RWPE1 (cell line): ENCODE measurements at regions not wholly inside any gene's neighbourhood (a gene's known extent, or its start where the extent isn't known, plus 50 kb on each side); places are given as distances from the start of the nearest gene placed in this dataset.

Experiments
- CTCF ChIA-PET: fragments of 350-600 bp; sonication (Branson Sonifier 250); formaldehyde crosslinking; extraction: SDS; loops from one replicate; lab custom pipeline; 2021; lab: Yijun Ruan, JAX
- POLR2A ChIA-PET: fragments of 400-600 bp; formaldehyde crosslinking; extraction: SDS; loops from one replicate; lab custom pipeline; 2020; ENCODE audit warnings: antibody characterized with exemption; ENCODE audit not compliant: low non-redundant PET; lab: Yijun Ruan, JAX
- DNase-seq: peaks from one replicate; pipeline ENCODE4 v3.0.0; 2012; ENCODE audit warnings: low spot score
- H3K27ac ChIP-seq: fragments of 450-650 bp; 2 replicates; pipeline ENCODE4 v1.5.1; 2017
- CTCF ChIP-seq: fragments of 450-650 bp; conservative IDR thresholded peaks from 2 replicates; pipeline ENCODE4 v1.5.1; 2017; ENCODE audit warnings: low read depth, mild to moderate bottlenecking

DNA sequence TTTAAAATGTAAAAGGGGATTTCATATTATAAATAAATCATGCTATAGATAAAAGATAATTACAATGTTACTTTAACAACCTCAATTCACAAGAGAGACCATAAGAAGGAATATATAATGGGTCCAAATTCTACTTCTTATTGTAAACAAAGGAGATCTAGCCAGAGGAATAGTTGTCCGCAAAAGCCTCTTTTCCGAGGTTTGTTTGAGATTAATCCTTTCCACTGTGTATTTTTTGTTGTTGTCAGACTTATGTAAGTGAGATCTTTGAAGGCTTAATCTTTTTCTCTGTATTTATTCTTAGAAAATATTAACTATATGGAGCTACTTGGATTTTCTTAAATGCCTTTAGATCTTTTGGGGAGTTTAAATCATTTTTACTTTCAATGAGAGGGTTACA lies 1299.3 kb upstream of the WWC1 start:
- TF ChIP-seq CTCF: no peak
- CTCF ChIA-PET: no interaction called here

DNA sequence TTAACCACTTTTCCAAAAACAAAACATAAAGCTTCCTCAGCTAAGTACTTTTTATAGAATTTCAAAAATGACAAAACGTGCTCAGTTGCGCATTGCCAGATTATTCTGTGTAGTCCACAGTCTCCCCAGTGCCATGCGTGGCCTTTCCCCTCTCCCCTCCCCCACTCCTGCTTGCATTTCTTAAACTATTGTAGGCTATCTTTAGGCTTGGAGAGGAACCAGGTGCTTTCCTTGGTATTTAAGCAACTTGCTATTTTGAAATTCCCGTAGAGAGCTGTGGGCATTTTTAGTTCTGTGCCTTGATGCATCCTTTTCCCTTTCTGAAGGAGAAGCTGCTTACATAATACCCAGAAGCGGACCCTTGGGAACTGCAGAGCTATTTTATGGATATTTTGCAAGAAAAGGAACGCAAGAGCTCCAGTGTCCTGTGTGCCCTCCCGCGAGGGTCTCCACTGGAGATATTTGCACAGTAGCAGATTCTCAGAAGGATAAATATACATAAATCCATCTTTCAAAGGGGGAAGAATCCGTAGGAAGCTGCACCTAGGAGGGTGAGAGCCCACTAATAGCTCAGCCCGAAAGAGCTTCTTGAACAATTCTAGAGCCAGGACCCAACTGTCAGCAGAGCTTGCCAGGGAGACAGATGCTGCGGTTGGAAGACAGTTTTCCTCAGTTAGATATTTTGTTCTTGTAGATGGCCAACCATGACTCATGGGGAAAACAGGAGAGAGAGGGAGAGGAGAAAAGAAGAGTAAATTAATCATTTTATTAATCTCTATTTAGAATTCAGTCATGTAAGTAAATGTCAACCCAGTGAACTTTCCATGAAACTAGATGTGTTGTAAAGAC lies 1298.3 kb upstream of the WWC1 start:
- TF ChIP-seq CTCF: no peak
- ChIA-PET POLR2A (no interaction called here), CTCF (no interaction called here)
- DNase-seq: no peak
- no peak overlapping the region for H3K27ac ChIP-seq

More for the DNA sequence above, 1299.3 kb upstream of the WWC1 start:
- no peak for DNase-seq
- H3K27ac ChIP-seq: no peak overlapping the region
- POLR2A ChIA-PET: no interaction called here

GRCh38 chr5:166994226-166994625 lies 1297.2 kb upstream of the WWC1 start:
- ChIA-PET POLR2A (no interaction called here), CTCF (no interaction called here)
- no peak overlapping the region for H3K27ac ChIP-seq
- no peak for TF ChIP-seq CTCF
- no peak for DNase-seq

- POLR2A ChIA-PET: no interaction called here
- no peak for TF ChIP-seq CTCF
These were observed 1290.2 kb upstream of the WWC1 start for GRCh38 chr5:167001246-167001645.

GRCh38 chr5:167008705-167009104 lies 1282.7 kb upstream of the WWC1 start:
- POLR2A ChIA-PET: no interaction called here
- no peak overlapping the region for H3K27ac ChIP-seq
- no peak for DNase-seq
- CTCF ChIA-PET: interaction anchor here (0.5 to 0.6 kb wide), 2 partner anchors 514 to 1630 kb away, joined by 3 read pairs; no protein-coding TSS in a partner anchor
- no peak for TF ChIP-seq CTCF

More at GRCh38 chr5:167001246-167001645, 1290.2 kb upstream of the WWC1 start:
- no peak for DNase-seq
- CTCF ChIA-PET: interaction anchor here (0.7 kb wide), 1 partner anchor 320 kb away, joined by 3 read pairs; no protein-coding TSS in a partner anchor
- no peak overlapping the region for H3K27ac ChIP-seq

GRCh38 chr5:167011196-167011595 lies 1280.2 kb upstream of the WWC1 start:
- ChIA-PET POLR2A (no interaction called here), CTCF (interaction anchor here (0.8 kb wide), 1 partner anchor 20 kb away, joined by 4 read pairs; no protein-coding TSS in a partner anchor)
- DNase-seq: no peak
- no peak for TF ChIP-seq CTCF
- no peak overlapping the region for H3K27ac ChIP-seq
